Embryonic facial prominence (tissue), 1 donor: ENCODE measurements at regions not wholly inside any gene's neighbourhood (a gene's known extent, or its start where the extent isn't known, plus 50 kb on each side); places are given as distances from the start of the nearest gene placed in this dataset.

Source experiments
- DNase-seq: peaks from one replicate; pipeline ENCODE4 v3.0.0-alpha.2; 2016; ENCODE audit errors: extremely low spot score

DNA sequence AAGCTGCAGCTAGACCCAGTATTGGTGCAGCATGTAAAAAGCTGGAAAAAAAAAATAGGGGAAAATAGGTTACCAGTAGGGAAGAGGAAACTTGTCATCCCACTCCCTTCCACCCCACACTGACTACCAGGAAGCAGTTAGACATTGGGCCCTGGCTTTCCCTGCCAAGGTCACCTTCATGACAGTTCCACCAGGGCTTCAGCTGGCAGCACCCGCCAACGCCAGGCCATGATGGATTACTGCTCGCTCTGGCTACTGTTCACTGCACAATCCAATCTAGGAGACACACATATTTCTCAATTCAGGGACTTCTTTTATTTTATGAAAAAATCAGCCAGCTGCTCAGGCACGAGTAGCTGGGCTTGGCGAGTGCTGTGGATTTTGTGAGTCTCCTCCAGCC lies 127.7 kb downstream of the DMRTA2 start:
- no peak for DNase-seq

DNA sequence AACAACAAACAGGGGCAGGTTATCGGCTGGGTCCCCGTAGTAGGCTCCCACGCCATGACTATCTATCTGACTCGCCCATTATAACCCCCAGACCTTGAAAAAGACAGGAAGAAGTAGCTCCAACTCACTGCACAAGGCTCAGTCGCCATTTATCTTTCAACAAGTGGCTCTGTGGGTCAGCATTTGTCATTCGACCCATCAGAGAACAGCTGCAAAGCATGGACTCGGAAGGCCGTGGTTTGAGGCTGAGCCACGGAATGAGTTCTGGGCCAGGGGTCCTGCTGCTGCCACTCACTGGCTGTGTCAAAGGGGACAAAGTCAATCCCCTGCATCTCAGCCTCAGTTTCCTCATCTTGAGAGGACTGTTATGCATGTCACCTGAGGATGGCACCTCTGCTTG lies 131.0 kb downstream of the DMRTA2 start:
- no peak for DNase-seq

DNA sequence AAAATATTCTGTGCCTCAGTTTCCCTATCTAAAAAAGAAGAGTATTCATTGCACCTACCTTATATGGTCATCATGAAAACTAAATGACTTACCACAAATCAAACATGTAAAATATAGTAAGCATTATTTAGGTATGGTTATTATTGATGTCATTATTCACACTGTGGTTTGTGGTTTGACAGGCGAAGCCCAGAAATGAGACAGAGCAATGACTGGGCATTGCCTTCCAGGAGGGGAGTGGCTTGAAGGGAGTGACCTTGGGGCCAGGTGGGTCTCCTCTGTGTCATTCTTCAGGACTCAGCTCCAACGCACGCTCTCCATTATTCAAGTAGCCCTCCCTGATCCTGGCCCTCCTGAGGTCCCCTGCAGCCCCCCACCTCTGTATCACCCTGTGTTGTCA lies 133.7 kb downstream of the DMRTA2 start:
- DNase-seq = no peak

DNA sequence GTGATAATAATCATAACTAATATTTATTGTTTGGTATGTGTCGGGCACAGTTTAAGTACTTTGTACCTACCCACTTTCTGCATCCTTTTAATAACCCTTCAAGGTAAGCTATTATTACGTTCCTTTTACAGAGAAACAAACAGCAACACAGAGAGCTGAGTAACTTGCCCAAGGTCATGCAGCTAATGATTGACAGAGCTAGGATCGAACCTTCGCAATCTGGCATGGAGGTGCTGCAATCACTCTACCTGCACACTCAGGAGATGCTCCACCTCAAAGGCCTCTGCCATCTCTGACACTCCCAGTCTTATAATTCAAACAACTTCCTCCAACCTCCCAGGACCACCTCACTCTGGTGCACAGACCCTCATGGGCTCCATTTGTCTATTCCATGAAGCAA lies 137.2 kb downstream of the DMRTA2 start:
- DNase-seq = no peak

DNA sequence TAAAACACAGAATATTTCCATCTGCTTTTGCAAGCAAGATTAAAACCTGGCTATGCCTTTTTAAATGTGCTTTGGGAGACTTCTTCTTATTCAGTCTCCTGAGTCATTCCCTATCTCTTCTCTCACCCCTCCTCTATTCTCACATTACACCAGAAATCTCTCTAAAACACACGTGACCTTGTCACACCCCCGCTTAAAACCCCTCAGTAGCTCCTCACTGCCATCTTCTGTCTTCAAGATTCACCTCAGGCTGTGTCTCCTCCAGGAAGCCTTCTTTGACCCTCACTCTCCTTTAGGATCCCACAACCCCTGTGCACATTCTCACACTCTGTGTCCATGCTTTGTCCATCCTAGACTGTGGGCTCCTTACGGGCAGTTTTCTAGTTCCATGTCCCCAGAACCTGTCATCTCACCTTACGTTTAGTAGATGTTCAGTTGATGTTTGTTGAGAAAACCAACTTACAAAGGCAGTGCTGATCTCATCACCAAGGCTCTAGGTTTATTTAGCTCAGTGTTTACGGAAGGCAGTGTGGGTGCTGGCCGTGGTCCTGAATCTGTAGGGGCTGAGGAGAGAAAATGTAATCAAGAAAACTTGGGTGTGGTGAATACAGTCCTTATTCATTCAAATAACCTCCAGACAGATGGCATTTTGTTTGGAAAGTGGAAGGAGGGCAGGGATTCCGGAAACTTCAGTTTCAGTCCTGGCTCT lies 143.5 kb downstream of the DMRTA2 start:
- no peak for DNase-seq

DNA sequence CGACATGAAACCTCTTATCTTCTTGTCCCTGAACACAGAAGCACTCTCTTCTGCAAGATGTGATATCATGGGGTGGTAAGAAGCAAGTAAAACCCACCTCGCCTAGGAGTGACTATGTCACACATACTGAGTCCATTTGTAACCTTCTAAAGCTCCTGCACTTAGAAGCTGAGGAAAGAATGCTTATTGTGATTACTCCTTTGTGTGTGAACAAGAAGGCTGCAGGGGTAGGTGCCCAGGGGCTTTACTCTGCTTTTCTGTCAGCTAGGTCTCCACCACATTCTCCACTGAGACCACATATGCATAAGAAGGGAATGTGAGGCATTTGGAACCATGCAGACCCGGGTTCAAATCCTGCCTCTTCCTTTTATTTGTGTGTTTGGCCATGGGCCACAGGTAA lies 144.3 kb downstream of the DMRTA2 start:
- DNase-seq = no peak

DNA sequence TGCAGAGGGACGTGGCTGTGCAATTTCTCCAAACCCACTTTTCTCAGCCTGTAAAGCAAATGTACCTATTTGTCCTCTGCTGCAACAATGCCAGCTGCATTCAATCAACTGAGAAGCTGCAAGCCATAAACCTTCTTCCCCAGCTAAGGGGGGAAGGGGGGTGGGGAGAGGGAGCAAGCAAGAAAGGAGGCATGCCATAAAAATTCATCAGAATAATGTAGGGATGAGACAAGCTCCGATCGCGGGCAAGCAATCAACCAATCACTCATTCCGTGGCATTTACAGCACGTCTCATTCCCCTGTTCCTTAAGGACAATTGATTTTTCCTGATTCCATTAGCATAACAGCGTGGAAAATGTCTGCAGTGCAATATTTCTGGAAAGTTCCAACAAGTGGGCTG lies 144.8 kb downstream of the DMRTA2 start:
- no peak for DNase-seq

DNA sequence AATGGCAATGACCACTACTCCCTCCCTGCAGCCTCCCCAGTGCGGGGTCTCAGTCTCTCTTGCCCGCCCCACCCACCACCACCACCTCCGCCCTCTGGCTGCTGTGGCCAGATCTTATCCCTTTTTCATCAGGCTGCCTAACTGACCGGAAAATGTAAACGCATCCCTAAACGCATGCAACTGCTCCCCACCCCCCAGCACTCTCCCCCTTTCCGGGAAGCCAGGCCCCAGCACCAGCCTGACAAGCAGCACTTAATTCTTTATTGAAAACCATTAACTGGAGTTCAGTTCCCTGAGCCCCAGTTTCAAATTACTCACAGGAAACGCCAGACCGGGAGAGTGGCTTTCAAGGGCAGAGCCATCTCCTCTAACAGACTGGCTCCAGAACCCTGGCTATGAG lies 147.7 kb downstream of the DMRTA2 start:
- no peak for DNase-seq

DNA sequence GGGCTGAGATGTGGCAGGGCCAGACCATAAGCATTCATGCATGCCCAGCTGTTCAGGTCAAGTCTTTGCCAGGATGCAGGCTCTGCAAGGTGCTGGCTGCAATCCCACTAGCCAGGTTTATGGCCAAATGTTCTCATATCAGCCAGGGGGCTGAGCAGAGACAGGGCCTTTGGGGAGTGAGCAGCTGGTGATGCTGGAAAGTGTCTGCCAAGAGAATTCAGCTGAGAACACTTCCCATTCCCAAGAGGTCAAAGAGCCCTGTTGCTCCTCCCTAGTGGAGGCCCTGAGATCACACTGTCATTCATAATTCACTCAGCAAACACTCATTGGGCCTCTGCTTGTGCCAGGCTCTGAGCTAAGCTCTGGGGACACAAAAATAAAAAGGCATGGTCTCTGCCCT lies 150.3 kb downstream of the DMRTA2 start:
- no peak for DNase-seq

DNA sequence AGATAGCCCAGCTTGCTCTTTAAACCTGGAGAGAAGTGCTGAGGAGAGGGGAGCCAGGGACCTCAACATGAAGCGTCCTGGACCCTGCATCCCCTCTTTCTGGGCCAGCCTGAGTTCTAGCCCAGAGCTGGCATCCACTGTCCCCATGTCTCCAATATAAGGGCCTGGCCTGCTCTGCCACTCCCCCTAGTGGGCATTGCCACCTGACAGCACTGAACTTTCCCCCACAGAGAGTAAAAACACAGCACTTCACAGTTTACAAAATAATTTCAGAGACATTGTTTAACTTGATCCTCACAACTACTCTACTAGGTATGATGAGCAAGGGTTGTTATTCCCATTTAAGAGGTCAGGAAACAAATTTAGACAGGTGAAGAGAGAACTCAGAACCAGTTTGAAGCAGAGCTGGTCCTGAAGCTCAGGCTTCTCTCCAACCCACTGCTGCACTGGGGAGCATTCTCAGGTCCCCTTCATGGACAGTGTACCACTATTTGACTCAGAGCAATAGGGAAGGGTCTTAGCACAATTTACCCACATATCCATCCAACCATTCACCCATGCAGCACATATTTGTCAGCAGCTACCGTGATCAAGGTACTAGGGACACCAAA lies 151.2 kb downstream of the DMRTA2 start:
- no peak for DNase-seq

DNA sequence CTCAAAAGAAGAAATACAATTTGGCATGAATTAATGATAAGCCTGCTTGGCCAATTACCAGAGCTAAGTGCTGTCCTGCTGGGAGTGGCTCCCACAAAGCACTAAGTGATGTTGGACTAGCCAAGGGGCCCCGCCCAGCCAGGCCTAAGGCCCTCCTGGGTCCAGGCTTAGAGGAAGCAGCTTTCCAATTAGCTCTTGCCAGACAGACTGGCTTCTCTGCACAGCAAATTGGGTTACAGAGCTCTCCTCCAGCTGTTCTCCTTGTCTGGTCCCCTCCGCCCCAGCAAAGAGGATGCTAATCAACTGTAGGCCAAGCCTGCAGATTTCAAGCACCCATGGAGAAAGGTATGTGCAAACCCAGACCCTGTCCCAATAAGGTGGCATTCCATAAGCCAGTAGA lies 151.9 kb downstream of the DMRTA2 start:
- no peak for DNase-seq

DNA sequence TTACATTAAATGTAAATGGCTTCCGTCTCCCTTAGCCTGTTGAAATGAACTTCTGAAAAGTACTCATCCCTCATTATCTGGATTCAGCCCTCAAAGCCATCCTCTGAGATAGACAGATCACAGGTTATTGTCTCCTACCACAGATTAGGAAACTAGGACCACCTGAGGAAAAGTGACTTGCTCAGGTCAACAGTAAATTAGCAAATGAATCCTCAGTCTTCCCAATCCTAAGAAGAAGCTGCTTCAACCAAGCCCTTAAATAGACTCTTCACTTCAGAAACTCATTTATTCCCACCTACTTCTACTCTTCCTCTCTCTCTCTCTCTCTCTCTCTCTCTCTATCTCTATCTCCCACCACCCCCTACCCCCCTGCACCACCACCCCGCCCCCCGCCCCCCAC lies 152.3 kb downstream of the DMRTA2 start:
- no peak for DNase-seq

DNA sequence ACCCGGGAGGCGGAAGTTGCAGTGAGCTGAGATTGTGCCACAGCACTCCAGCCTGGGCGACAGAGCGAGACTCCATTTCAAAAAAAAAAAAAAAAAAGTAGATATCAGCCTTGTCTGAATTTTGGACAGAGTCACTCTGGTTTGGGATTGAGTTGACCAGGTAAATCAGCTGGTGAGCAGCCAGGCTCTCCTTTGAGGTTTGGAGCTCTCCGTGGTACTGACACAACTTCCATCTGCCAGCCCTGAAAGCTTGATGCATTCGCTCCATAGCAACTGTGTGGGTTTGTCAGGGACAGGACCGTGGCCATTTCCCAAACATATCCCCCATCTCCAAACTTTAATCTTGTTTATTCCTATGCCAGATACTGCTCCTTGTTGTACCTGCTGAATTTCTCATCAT lies 155.2 kb downstream of the DMRTA2 start:
- no peak for DNase-seq

DNA sequence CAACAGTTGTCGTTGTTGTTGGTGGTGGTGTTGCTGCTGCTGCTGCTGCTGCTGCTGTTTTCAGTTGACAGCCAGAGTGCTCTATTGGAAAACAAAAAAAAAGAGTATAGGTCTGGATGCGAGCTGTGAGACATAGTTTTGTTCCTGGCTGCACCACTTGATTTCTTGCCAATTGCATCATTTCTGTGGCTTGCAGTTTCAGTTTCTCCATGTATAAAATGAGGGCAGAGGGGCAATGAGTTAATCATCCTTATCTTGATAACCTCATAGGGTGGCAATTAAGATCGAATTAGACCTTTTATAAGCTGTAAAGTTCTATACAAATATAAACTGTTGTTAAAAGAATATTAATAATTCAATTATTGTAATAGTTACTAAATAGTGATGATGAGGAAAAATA lies 156.7 kb downstream of the DMRTA2 start:
- DNase-seq = no peak

DNA sequence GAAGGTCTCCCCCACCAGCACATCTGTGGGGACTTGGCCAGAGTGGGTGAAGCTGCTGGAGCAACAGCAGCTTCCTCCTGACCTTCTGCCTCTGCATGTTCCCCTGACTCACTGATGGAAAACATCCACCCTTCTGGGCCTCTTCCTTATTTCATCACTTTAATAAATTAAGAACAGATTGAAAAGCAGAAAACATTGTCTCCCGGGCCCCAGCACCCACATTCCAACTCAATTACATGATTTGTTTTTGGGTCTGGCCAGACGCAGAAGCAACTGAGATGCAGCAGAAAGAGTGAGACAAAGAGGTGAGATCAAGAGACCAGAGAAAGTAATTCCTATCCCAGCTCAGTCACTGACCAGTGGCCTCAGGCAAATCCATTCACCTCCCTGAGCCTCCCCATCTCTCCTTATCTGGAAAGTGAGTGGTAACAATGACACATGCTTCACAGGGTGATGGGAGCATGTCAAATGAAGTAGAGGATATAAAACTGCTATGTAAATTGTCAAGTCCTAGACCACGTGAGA lies 157.1 kb downstream of the ELAVL4 start:
- no peak for DNase-seq

DNA sequence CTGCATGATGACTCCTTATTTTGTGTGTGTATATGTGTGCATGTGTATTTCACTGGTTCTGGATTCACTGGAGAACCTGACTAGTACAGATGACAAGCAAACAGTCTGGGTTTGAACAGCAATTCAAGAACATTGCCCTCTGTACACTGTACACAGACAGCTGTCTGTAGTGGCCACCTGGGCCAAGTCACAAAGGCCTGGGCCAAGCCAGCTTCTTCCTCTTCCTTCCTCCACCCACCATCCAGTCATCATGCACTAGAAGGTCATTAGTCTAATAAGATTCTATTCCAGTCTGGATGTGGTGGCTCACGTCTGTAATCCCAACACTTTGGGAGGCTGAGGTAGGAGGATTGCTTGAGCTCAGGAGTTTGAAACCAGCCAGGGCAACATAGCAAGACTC lies 155.9 kb downstream of the ELAVL4 start:
- no peak for DNase-seq

DNA sequence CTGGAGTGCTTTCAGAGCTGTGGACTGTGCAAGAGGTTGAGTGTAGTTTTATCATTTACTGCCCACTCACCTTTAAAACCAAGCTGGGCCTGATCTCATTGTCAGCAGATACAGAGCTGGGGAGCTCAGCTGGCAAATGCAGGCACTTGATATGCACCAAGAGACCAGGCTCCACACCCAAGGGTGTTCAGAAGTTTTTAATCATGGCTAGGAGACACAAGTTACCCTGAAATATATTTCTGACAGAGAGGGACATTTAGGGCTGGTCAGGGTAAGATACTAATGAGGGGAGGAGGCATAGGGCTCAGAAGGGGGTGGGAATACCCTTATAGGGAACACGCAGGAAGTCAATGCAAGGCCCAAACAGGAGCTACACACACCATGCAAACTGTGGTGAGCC lies 153.7 kb downstream of the ELAVL4 start:
- no peak for DNase-seq

DNA sequence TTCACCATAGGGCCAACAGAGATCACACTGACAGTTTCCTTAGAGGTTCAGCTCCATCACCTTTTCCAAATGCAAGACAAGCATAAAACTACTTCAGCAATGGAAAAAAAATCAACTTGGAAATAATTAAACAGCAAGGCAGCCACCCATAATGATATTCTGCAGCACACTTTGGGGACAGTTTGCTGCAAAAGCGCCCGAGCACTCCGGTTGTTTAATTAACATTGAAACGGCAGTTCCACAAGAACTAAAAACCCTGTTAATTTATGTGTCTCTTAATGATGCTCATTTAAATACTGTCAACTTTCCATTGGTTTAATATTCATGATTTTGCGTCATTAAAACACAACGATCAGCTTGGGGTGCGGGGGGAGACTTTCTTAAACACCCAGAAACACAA lies 153.2 kb downstream of the ELAVL4 start:
- no peak for DNase-seq

DNA sequence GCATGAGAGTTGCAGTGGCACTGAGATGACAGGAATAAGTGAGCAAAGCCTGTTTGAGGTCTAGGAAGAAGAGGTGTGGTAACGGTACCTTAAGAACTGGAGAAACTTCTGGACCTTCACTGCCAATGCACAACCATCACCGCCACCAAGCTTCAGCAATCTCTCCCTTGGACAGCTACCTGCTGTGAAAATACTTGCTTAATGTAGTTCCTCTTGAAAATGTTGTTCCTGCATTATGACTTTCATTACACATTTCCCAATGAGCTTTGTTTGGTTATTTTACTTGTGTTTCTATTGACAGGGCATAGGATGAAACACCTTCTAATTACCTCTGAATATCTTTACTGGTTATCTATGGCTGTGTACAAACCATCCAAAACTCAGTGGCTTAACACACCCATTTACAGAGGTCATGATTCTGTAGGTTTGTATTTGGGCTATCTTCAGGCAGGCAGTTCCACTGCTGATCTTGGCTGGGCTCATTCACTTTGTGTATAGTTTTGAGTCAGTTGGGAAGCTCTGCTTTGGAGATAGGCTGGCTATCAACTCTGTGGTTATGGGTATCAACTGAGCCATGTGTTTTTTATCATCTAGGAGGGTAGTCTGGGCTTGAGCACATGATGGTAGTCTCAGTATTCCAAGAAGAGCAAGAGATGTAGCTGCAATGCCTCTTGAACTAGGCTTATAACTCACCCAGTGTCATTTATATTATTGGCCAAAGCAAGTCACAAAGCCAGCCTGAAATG lies 149.4 kb downstream of the ELAVL4 start:
- DNase-seq = no peak

DNA sequence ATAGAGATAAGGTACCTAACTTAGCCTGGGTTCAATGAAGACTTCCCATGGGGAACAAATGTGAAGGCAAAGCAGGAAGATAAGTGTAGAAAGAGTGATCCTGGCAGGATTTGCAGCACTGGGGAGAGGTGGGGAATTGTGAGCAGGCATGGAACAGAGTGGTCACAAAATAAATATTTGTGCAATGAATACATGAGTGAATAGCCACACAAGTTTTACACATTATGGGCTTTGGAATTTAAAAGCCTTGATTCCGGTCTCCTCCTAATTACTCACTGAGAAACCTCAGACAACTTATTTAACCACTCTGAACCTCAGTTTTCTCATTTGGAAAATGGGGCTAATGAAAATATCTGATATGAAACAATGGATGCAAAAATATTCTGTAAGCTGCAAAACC lies 148.3 kb downstream of the ELAVL4 start:
- DNase-seq = no peak
